ENCODE measurements at regions not wholly inside any gene's neighbourhood (a gene's known extent, or its start where the extent isn't known, plus 50 kb on each side); places are given as distances from the start of the nearest gene placed in this dataset.

- no peaks in the 10 kb centered on the region for H3K9me3 ChIP-seq (ENCODE audit: control insufficient read depth, insufficient read depth, low read depth, low read length)
- in situ Hi-C loops (cut with HindIII; ENCODE audit: low pct_unique_long_range_greater_than_20kb, low sequenced_read_pairs): no loop called here
- H3K27ac ChIP-seq (ENCODE audit: low read length): no peak overlapping the region
- no TSS peak for BruUV-seq (replicated peaks)
- CTCF ChIA-PET: no interaction called here
- no peak overlapping the region for H3K4me3 ChIP-seq (ENCODE audit: low read depth in 2 of 2, low read length in 2 of 2)
- intact Hi-C loops (cut with micrococcal nuclease; ENCODE audit: unreplicated experiment): no loop called here
- POLR2A ChIA-PET: no interaction called here
- no peaks in the 10 kb centered on the region for H3K36me3 ChIP-seq (ENCODE audit: control insufficient read depth, insufficient read depth, low read length)
- DNase-seq (ENCODE audit: low read depth, low spot score) (no peak), ATAC-seq (no peak)
- no peaks in the 10 kb centered on the region for H3K4me1 ChIP-seq (ENCODE audit: control insufficient read depth, insufficient read depth, low read length)
- no peaks in the 10 kb centered on the region for H3K27me3 ChIP-seq (ENCODE audit: control insufficient read depth, insufficient read depth, low read length)
- TF ChIP-seq, protein P1, sequence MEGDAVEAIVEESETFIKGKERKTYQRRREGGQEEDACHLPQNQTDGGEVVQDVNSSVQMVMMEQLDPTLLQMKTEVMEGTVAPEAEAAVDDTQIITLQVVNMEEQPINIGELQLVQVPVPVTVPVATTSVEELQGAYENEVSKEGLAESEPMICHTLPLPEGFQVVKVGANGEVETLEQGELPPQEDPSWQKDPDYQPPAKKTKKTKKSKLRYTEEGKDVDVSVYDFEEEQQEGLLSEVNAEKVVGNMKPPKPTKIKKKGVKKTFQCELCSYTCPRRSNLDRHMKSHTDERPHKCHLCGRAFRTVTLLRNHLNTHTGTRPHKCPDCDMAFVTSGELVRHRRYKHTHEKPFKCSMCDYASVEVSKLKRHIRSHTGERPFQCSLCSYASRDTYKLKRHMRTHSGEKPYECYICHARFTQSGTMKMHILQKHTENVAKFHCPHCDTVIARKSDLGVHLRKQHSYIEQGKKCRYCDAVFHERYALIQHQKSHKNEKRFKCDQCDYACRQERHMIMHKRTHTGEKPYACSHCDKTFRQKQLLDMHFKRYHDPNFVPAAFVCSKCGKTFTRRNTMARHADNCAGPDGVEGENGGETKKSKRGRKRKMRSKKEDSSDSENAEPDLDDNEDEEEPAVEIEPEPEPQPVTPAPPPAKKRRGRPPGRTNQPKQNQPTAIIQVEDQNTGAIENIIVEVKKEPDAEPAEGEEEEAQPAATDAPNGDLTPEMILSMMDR (IDR thresholded peaks at IDR 0.05): no peak
- TF ChIP-seq SIN3A (IDR thresholded peaks at IDR 0.05; ENCODE audit: borderline replicate concordance, insufficient read depth, low read depth, low read length): no peak
- TF ChIP-seq TCF7L2 (IDR thresholded peaks at IDR 0.05; ENCODE audit: low read depth, low read length): no peak
- TF ChIP-seq POLR2AphosphoS5 (IDR thresholded peaks at IDR 0.05; ENCODE audit: low read depth, low read length): no peak
- TF ChIP-seq, protein P2, sequence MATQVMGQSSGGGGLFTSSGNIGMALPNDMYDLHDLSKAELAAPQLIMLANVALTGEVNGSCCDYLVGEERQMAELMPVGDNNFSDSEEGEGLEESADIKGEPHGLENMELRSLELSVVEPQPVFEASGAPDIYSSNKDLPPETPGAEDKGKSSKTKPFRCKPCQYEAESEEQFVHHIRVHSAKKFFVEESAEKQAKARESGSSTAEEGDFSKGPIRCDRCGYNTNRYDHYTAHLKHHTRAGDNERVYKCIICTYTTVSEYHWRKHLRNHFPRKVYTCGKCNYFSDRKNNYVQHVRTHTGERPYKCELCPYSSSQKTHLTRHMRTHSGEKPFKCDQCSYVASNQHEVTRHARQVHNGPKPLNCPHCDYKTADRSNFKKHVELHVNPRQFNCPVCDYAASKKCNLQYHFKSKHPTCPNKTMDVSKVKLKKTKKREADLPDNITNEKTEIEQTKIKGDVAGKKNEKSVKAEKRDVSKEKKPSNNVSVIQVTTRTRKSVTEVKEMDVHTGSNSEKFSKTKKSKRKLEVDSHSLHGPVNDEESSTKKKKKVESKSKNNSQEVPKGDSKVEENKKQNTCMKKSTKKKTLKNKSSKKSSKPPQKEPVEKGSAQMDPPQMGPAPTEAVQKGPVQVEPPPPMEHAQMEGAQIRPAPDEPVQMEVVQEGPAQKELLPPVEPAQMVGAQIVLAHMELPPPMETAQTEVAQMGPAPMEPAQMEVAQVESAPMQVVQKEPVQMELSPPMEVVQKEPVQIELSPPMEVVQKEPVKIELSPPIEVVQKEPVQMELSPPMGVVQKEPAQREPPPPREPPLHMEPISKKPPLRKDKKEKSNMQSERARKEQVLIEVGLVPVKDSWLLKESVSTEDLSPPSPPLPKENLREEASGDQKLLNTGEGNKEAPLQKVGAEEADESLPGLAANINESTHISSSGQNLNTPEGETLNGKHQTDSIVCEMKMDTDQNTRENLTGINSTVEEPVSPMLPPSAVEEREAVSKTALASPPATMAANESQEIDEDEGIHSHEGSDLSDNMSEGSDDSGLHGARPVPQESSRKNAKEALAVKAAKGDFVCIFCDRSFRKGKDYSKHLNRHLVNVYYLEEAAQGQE (IDR thresholded peaks at IDR 0.05; ENCODE audit: insufficient read depth in 1 of 2, low read depth in 2 of 2, low read length in 1 of 2): no peak
Measured at GRCh38 chr5:155620821-155621410, 607.4 kb downstream of the KIF4B start.

- Histone ChIP-seq H3K4me3 (ENCODE audit: low read depth in 2 of 2, low read length in 2 of 2) (no peak overlapping the region), H3K27me3 (ENCODE audit: control insufficient read depth, insufficient read depth, low read length) (no peaks in the 10 kb centered on the region; the same call in 1 of the 2 replicates), H3K36me3 (ENCODE audit: control insufficient read depth, insufficient read depth, low read length) (no peaks in the 10 kb centered on the region), H3K27ac (ENCODE audit: low read length) (no peak overlapping the region), H3K4me1 (ENCODE audit: control insufficient read depth, insufficient read depth, low read length) (no peaks in the 10 kb centered on the region), H3K9me3 (ENCODE audit: control insufficient read depth, insufficient read depth, low read depth, low read length) (no peaks in the 10 kb centered on the region)
- in situ Hi-C loops (cut with HindIII; ENCODE audit: low pct_unique_long_range_greater_than_20kb, low sequenced_read_pairs): no loop called here
- TF ChIP-seq, protein P1 (IDR thresholded peaks at IDR 0.05): no peak
- TF ChIP-seq, protein P2 (IDR thresholded peaks at IDR 0.05; ENCODE audit: insufficient read depth in 1 of 2, low read depth in 2 of 2, low read length in 1 of 2): no peak
- TF ChIP-seq POLR2AphosphoS5 (IDR thresholded peaks at IDR 0.05; ENCODE audit: low read depth, low read length): no peak
- TF ChIP-seq TCF7L2 (IDR thresholded peaks at IDR 0.05; ENCODE audit: low read depth, low read length): no peak
- TF ChIP-seq SIN3A (IDR thresholded peaks at IDR 0.05; ENCODE audit: borderline replicate concordance, insufficient read depth, low read depth, low read length): no peak
- ChIA-PET POLR2A (no interaction called here), CTCF (no interaction called here)
- no peak for DNase-seq (ENCODE audit: low read depth, low spot score)
- intact Hi-C loops (cut with micrococcal nuclease; ENCODE audit: unreplicated experiment): no loop called here
- no TSS peak for BruUV-seq (replicated peaks)
- no peak for ATAC-seq
Measured at GRCh38 chr5:155624597-155625241, 611.2 kb downstream of the KIF4B start.
